ENCODE measurements at regions not wholly inside any gene's neighbourhood (a gene's known extent, or its start where the extent isn't known, plus 50 kb on each side); places are given as distances from the start of the nearest gene placed in this dataset.

- TF ChIP-seq CTCF (IDR thresholded peaks at IDR 0.05; ENCODE audit: control extremely low read depth, extremely low read depth, low read depth, missing control alignments), result no peak
- no peak for DNase-seq (ENCODE audit: extremely low spot score)
- CTCF ChIA-PET, result interaction anchor here (1.3 kb wide), 1 partner anchor 10 kb away, joined by 3 read pairs; no protein-coding TSS in a partner anchor
- POLR2A ChIA-PET, result no interaction called here
These were observed 99.2 kb upstream of the LIFR start for GRCh38 chr5:38655691-38656090.

GRCh38 chr5:38656568-38656967 lies 100.1 kb upstream of the LIFR start:
- POLR2A ChIA-PET, result no interaction called here
- no peak for TF ChIP-seq CTCF (IDR thresholded peaks at IDR 0.05; ENCODE audit: control extremely low read depth, extremely low read depth, low read depth, missing control alignments)
- no peak for DNase-seq (ENCODE audit: extremely low spot score)
- CTCF ChIA-PET, result interaction anchor here (1.3 kb wide), 1 partner anchor 11 kb away, joined by 3 read pairs; no protein-coding TSS in a partner anchor

- TF ChIP-seq CTCF (IDR thresholded peaks at IDR 0.05; ENCODE audit: control extremely low read depth, extremely low read depth, low read depth, missing control alignments), result no peak
- ChIA-PET POLR2A (no interaction called here), CTCF (no interaction called here)
- DNase-seq (ENCODE audit: extremely low spot score), result no peak
These were observed 100.6 kb upstream of the LIFR start for GRCh38 chr5:38657020-38657419.

- CTCF ChIA-PET, result no interaction called here
- POLR2A ChIA-PET, result no interaction called here
- DNase-seq (ENCODE audit: extremely low spot score), result no peak
- no peak for TF ChIP-seq CTCF (IDR thresholded peaks at IDR 0.05; ENCODE audit: control extremely low read depth, extremely low read depth, low read depth, missing control alignments)
These were observed 103.8 kb upstream of the LIFR start for GRCh38 chr5:38660194-38660668.

GRCh38 chr5:38662090-38662489 lies 105.6 kb upstream of the LIFR start:
- TF ChIP-seq CTCF (IDR thresholded peaks at IDR 0.05; ENCODE audit: control extremely low read depth, extremely low read depth, low read depth, missing control alignments), result no peak
- DNase-seq (ENCODE audit: extremely low spot score), result no peak
- ChIA-PET CTCF (interaction anchor here (0.9 to 1.0 kb wide), 2 partner anchors 13 to 220 kb away, joined by 3 read pairs; no protein-coding TSS in a partner anchor), POLR2A (no interaction called here)

- POLR2A ChIA-PET, result interaction anchor here (0.7 kb wide), 1 partner anchor 93 kb away, joined by 3 read pairs; no protein-coding TSS in a partner anchor
- no peak for DNase-seq (ENCODE audit: extremely low spot score)
- TF ChIP-seq CTCF (IDR thresholded peaks at IDR 0.05; ENCODE audit: control extremely low read depth, extremely low read depth, low read depth, missing control alignments), result no peak
- CTCF ChIA-PET, result interaction anchor here (0.9 kb wide), 1 partner anchor 221 kb away, joined by 3 read pairs; no protein-coding TSS in a partner anchor
These were observed 106.8 kb upstream of the LIFR start for GRCh38 chr5:38663249-38663648.

Measured in GM10248 (cell line).